ENCODE measurements at regions not wholly inside any gene's neighbourhood (a gene's known extent, or its start where the extent isn't known, plus 50 kb on each side); places are given as distances from the start of the nearest gene placed in this dataset.
"Not testable (repeated sequence)": the region's sequence is repeated elsewhere in the genome, so short reads cannot be mapped to it uniquely, and the experiment has no call there.

GRCh38 chr1:4066860-4067599 is 167.0 kb upstream of the C1orf174 start:
- DNase-seq (no peak), ATAC-seq (no peak)
- H3K4me3 Mint-ChIP-seq = no peak overlapping the region
- H3K4me1 Mint-ChIP-seq (ENCODE audit: low read depth) = no peaks in the 10 kb centered on the region
- H3K36me3 Mint-ChIP-seq (ENCODE audit: insufficient read depth) = no peaks in the 10 kb centered on the region
- peaks cover 9% of the 10 kb centered on the region for H3K27me3 Mint-ChIP-seq (ENCODE audit: low read depth)
- no peaks in the 10 kb centered on the region for H3K9me3 Mint-ChIP-seq

DNA sequence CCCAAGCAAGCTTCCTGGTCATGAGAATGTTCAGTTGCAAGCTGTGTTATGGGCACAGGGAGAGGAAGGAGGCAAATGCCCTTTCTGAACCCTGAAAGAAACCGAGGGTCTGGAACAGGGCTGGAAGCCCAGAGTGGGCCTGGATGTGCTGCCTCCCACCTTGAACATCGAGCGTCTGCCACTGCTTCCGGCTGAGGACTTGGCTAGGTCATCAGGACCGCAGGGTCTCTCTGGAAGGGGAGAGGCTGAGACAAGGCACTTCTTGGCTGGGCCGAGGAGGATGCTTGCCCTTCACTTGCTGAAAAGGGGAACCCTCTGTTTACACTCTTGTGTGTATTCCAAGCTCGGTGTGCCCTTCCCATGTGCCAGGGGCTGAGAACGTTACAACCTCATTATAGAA is 168.0 kb upstream of the C1orf174 start:
- ATAC-seq (no peak), DNase-seq (no peak)
- H3K27me3 Mint-ChIP-seq (ENCODE audit: low read depth) = peaks cover 17% of the 10 kb centered on the region
- H3K9me3 Mint-ChIP-seq = no peaks in the 10 kb centered on the region
- no peaks in the 10 kb centered on the region for H3K4me1 Mint-ChIP-seq (ENCODE audit: low read depth)
- H3K36me3 Mint-ChIP-seq (ENCODE audit: insufficient read depth) = no peaks in the 10 kb centered on the region
- no peak overlapping the region for H3K4me3 Mint-ChIP-seq

DNA sequence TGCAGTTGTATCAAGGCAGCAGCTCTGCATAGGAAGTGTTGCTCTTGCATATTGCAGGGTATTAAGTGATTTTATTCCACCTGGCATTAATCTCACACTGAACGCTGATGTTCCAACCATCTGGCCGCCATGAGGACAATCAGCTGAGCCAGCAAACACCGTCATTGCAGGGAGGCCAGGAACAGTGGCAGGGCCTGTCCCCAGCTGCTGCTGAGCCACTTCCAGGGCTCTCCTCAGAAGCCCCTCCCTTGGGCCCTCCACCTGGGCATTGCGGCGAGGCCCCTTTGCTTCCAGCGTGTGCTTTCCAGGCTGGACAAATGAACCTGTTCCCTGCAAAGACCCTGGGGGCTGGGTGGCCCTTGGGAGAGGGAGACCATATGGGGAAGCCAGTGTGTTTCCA is 171.6 kb upstream of the C1orf174 start:
- H3K27me3 Mint-ChIP-seq (ENCODE audit: low read depth) = peaks cover 23% of the 10 kb centered on the region
- no peak for ATAC-seq
- H3K9me3 Mint-ChIP-seq = no peaks in the 10 kb centered on the region
- no peak for DNase-seq
- H3K36me3 Mint-ChIP-seq (ENCODE audit: insufficient read depth) = no peaks in the 10 kb centered on the region
- H3K4me1 Mint-ChIP-seq (ENCODE audit: low read depth) = no peaks in the 10 kb centered on the region
- no peak overlapping the region for H3K4me3 Mint-ChIP-seq

- H3K27me3 Mint-ChIP-seq (ENCODE audit: low read depth) = peaks cover 23% of the 10 kb centered on the region
- H3K4me1 Mint-ChIP-seq (ENCODE audit: low read depth) = no peaks in the 10 kb centered on the region
- no peak overlapping the region for H3K4me3 Mint-ChIP-seq
- no peaks in the 10 kb centered on the region for H3K36me3 Mint-ChIP-seq (ENCODE audit: insufficient read depth)
- ATAC-seq (no peak), DNase-seq (no peak)
- H3K9me3 Mint-ChIP-seq = no peaks in the 10 kb centered on the region
These were observed 172.5 kb upstream of the C1orf174 start for GRCh38 chr1:4072481-4073153.

DNA sequence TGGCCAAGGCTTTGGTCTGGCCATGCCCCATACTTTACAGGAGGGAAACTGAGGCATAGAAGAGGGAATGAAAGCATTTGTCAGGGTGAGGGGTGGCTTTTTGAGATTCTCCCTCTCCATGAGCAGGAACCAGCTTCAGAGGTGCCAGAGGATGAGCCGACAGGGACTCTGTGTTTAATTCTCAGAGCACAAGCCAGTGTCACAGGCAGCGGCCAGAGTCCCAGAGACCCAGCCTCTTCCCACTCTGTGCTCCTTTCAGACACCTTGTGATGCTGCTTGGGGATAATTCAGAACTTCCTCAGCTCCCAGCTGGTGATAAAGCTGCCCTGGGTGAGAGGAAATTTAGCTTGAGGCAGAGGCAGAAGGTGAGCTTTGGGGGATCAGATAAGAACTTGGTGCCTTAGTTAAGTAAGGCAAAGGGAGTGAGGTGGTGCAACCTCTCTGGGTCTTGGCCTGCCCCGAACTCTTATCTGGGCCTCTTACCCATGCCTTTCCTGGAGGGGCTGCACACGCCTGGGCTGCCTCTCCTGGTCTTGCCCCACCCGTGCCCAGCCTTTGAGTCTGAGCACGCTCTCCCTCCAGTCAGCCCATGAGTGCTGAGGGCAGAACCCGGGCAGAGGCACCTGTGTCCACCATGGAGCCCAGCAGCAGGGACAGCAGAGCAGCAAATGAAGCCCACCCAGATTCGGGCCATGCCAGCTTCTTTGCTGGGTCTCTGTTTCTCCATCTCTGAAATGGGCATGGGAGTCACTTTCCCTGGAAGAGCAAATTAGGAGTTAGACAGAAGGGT is 175.6 kb upstream of the C1orf174 start:
- no peak for ATAC-seq
- no peaks in the 10 kb centered on the region for H3K4me1 Mint-ChIP-seq (ENCODE audit: low read depth)
- DNase-seq = no peak
- peaks cover 21% of the 10 kb centered on the region for H3K27me3 Mint-ChIP-seq (ENCODE audit: low read depth)
- no peaks in the 10 kb centered on the region for H3K36me3 Mint-ChIP-seq (ENCODE audit: insufficient read depth)
- peaks cover 4% of the 10 kb centered on the region for H3K9me3 Mint-ChIP-seq
- H3K4me3 Mint-ChIP-seq = no peak overlapping the region

GRCh38 chr1:4076346-4076745 is 176.3 kb upstream of the C1orf174 start:
- no peak for DNase-seq
- no peak overlapping the region for H3K4me3 Mint-ChIP-seq
- peaks cover 4% of the 10 kb centered on the region for H3K9me3 Mint-ChIP-seq
- no peaks in the 10 kb centered on the region for H3K36me3 Mint-ChIP-seq (ENCODE audit: insufficient read depth)
- H3K27me3 Mint-ChIP-seq (ENCODE audit: low read depth) = peaks cover 15% of the 10 kb centered on the region
- no peak for ATAC-seq
- H3K4me1 Mint-ChIP-seq (ENCODE audit: low read depth) = no peaks in the 10 kb centered on the region

GRCh38 chr1:4078091-4078962 is 178.3 kb upstream of the C1orf174 start:
- not testable (repeated sequence) for DNase-seq; H3K4me1 Mint-ChIP-seq (ENCODE audit: low read depth); ATAC-seq; H3K27me3 Mint-ChIP-seq (ENCODE audit: low read depth); H3K36me3 Mint-ChIP-seq (ENCODE audit: insufficient read depth); H3K4me3 Mint-ChIP-seq; H3K9me3 Mint-ChIP-seq

GRCh38 chr1:4079815-4080214 is 179.7 kb upstream of the C1orf174 start:
- Mint-ChIP-seq H3K36me3 (ENCODE audit: insufficient read depth) (no peaks in the 10 kb centered on the region), H3K9me3 (peaks cover 4% of the 10 kb centered on the region), H3K4me1 (ENCODE audit: low read depth) (no peaks in the 10 kb centered on the region), H3K4me3 (no peak overlapping the region), H3K27me3 (ENCODE audit: low read depth) (peaks cover 4% of the 10 kb centered on the region)
- DNase-seq = no peak
- no peak for ATAC-seq

- H3K36me3 Mint-ChIP-seq (ENCODE audit: insufficient read depth) = no peaks in the 10 kb centered on the region
- peaks cover 4% of the 10 kb centered on the region for H3K9me3 Mint-ChIP-seq
- H3K27me3 Mint-ChIP-seq (ENCODE audit: low read depth) = no peaks in the 10 kb centered on the region
- no peak overlapping the region for H3K4me3 Mint-ChIP-seq
- no peaks in the 10 kb centered on the region for H3K4me1 Mint-ChIP-seq (ENCODE audit: low read depth)
- ATAC-seq (no peak), DNase-seq (no peak)
These were observed 182.0 kb upstream of the C1orf174 start for GRCh38 chr1:4081806-4082711.

- DNase-seq = no peak
- no peak for ATAC-seq
- Mint-ChIP-seq H3K4me3 (no peak overlapping the region), H3K36me3 (ENCODE audit: insufficient read depth) (no peaks in the 10 kb centered on the region), H3K27me3 (ENCODE audit: low read depth) (no peaks in the 10 kb centered on the region), H3K9me3 (peaks cover 4% of the 10 kb centered on the region), H3K4me1 (ENCODE audit: low read depth) (no peaks in the 10 kb centered on the region)
These were observed 183.4 kb upstream of the C1orf174 start for GRCh38 chr1:4083231-4084047.

DNA sequence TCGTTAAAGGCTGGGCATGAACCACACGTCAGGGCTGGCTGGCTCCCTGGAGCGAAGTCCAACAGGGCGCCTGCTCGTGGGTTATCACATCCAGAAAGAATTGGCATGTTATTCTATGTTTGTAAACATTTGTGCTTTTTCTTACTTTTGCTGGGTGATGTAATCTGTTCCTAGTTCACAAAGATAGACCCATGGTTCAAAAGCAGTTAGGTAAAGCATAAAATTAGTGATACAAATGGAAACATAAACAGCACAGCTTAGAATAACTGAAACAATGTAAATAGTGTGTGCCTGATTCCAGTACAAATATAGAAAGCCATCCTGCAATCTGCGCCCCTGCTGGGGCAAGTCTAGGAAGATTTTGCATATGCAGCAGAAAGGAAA is 184.0 kb upstream of the C1orf174 start:
- peaks cover 4% of the 10 kb centered on the region for H3K9me3 Mint-ChIP-seq
- H3K4me3 Mint-ChIP-seq = no peak overlapping the region
- no peaks in the 10 kb centered on the region for H3K36me3 Mint-ChIP-seq (ENCODE audit: insufficient read depth)
- H3K27me3 Mint-ChIP-seq (ENCODE audit: low read depth) = no peaks in the 10 kb centered on the region
- DNase-seq (no peak), ATAC-seq (no peak)
- no peaks in the 10 kb centered on the region for H3K4me1 Mint-ChIP-seq (ENCODE audit: low read depth)

DNA sequence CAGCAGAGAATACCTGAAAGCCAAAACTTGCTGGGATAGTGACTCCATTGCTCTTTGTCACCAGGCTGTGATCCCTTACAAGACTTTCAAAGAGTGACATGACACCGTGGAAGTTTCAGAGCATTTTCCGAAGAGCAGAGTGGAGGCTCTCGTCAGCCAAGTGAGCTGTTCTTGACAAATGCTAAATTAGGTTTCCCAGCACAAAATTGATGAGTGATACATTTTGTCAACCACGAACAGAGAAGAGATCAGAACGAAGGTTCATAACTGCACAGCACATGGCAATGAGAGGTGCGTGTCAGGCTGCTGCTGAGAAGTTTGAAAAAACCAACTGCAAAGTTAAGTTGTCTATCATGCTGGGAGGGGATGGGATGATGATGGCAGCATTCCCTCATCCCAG is 184.4 kb upstream of the C1orf174 start:
- H3K4me3 Mint-ChIP-seq = no peak overlapping the region
- no peak for ATAC-seq
- no peak for DNase-seq
- peaks cover under 1% of the 10 kb centered on the region for H3K9me3 Mint-ChIP-seq
- H3K36me3 Mint-ChIP-seq (ENCODE audit: insufficient read depth) = no peaks in the 10 kb centered on the region
- H3K4me1 Mint-ChIP-seq (ENCODE audit: low read depth) = no peaks in the 10 kb centered on the region
- no peaks in the 10 kb centered on the region for H3K27me3 Mint-ChIP-seq (ENCODE audit: low read depth)

DNA sequence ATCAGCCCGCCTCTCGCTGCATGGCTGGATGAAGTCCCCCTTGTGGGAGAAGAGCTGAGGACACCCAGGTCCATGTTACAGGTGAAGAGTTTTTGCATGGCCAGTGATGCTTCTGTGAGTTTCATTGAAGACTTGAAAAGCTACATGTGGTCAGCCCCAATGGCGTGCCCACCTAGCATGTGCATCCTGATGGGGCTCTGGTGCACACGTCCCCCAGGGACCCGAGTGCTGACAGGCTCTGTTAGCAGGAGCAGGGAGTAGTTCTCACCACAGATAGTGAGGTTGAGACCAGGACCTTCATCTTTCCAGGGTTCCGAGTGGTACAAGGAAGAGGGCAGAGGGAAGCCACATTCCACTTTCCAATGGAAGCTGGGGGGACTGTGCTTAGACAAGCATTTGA is 184.8 kb upstream of the C1orf174 start:
- DNase-seq = no peak
- H3K4me1 Mint-ChIP-seq (ENCODE audit: low read depth) = no peaks in the 10 kb centered on the region
- no peak overlapping the region for H3K4me3 Mint-ChIP-seq
- no peaks in the 10 kb centered on the region for H3K9me3 Mint-ChIP-seq
- H3K27me3 Mint-ChIP-seq (ENCODE audit: low read depth) = no peaks in the 10 kb centered on the region
- no peaks in the 10 kb centered on the region for H3K36me3 Mint-ChIP-seq (ENCODE audit: insufficient read depth)
- ATAC-seq = no peak
